ENCODE measurements at regions not wholly inside any gene's neighbourhood (a gene's known extent, or its start where the extent isn't known, plus 50 kb on each side); places are given as distances from the start of the nearest gene placed in this dataset.
"Not testable (repeated sequence)": the region's sequence is repeated elsewhere in the genome, so short reads cannot be mapped to it uniquely, and the experiment has no call there.

DNA sequence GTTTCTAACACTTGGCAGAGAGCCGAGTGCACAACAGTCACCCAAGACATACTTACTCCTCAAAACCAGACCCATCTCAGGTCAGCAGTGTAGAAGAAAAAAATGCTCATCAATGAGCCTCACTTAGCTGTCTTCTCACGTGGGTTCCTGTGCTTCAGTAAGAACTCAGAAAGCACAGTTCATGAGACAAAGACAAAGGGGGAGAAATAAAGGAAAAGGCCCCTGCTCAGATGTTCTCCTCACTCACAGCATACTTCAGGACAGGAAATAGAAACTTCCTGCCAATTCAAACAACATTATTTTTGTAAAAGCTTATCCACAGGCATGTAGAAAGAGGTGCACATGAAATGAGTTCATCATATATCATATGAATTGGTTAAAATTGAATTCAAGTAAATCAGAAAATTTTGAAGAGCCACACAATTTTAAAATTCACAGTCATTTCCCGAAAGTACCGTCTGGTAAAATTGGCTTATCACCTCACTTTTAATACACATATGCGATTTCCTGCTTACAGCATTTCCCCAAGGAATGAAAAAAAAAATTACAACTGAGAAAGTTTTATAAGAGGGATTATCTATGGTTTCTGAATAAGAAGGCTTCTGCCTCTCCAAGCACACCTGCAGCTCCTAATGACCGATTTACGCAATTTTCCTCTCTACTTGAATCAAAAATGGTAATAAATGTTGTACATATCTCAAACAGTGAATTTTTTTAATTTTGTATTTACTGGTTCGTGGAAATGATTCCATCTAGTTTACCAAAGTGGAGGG is 328.3 kb downstream of the TMEM167A start:
- no peak for DNase-seq

DNA sequence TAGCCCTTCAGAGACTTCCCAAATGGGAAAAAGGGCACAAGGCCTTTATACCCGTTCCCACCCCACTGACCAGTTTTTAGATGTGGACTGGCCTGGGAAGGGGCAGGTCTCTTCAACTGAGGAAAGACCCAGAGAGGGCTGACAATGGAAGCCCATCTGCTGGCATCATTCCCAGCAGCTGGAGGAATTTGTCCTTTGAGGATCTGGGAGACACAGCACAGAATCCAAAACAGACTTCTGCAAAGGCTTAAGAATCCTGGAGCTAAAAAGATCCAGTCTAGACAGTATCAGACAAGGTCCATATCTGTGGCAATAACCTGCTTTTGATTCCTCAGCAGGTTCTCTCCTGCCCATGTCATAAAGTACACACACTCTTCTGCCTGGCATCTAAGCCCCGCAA is 329.2 kb downstream of the TMEM167A start:
- DNase-seq, result no peak

DNA sequence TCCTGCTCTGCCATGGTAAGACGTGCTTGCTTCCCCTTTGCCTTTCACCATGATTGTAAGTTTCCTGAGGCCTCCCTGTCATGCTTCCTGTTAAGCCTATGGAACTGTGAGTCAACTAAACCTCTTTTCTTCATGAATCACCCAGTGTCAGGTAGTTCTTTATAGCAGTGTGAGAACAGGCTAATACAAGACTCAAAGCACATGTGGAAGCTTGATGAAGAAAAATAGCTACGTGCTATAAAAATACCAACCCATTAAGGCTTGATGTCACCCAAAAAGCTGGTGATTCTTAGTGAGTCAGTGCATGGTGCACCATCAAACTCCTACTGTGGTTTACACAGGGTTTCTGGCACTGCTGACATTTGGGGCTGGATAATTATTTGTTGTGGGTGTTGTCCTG is 332.2 kb downstream of the TMEM167A start:
- DNase-seq, result no peak

DNA sequence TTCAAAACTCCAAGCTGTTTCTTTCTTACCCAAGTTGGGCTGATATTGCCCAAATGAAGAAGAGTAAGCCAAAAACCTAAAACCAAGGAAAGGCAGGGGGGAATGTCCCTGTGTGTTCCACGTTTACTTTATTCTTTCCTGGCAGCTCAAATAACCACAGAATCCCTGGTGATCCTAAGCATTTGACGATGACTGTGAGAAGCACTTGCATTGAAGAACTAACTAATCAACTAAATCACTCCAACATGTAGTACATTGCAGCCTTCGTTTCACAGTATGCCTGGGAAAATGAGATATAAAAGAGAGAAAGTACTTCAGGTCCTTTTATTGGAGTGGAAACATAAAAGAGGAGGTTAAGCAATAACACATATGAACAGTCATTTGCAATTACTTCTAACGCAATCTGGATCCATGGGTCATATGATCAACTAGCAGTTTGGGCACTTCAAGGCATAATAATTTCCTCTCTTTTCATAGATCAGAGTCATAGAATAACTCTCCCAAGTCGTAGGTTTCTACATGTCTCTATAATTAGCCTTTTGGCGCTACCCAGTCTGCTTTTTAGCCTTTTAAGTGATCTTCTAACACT is 338.4 kb downstream of the TMEM167A start:
- no peak for DNase-seq

DNA sequence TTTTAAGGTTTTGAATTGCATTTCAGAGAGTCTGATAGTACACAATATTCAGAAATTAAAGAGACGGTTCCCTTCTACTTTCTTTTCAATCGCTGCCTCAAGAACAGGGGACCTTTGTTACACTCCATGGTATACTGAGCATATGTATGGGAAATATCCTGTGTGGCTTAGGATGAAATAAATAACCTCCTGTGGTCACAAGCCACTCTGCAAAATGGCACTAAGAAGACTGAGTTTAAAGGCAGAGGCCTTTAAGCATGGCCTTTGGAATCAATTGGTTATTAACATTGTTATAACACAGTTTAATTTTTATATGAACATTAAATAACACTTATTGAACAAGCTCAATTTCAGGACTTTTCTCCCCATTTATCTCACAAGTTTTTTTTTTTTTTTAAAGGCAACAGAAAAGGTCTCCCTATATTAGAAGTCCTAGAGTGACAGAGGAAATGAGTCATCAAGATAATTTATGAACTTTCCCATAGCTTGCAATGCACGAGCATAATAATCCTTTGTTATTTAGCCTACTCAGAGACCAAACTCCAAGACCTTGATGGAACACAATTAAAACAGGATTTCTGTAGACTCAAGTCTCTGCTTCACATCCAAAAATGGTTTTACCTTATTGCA is 341.9 kb downstream of the TMEM167A start:
- no peak for DNase-seq

DNA sequence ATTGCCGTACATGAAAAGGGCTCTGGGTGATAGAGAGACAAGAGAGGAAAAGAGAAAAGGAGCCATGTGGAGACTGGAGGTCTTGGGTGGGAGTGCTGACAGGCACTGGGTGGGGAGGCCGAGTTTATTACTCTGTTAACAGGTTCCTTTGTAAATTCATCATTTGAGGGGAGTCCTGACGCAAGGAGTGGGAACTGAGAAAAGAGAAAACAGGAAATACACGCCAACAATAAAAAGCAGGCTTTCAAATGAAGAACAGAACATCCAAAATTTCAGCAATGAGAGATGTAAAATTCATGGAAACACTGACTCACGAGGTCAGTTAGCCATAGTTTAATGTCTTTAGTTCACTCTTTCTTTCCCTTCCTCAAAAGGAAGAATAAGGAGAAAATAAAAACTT is 342.8 kb downstream of the TMEM167A start:
- DNase-seq, result no peak

DNA sequence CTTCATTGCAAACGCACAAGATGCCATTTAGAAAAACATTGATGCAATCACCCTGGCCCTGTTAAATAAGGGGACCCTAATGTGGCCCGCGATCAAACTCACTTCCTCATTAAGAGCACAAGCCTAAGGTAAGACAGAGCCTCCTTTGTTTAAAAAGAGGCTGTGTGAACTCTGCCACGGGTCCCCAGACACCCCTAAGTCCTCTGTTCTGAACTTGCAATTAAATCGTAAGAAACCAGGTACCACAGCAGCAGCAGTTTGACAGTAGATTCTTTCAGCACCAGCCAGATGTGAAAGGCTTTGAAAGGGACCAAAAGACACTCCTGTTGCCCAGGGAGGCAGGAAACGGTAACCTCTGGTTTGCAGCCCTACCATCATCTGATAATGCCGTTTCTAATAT is 346.3 kb downstream of the TMEM167A start:
- no peak for DNase-seq

DNA sequence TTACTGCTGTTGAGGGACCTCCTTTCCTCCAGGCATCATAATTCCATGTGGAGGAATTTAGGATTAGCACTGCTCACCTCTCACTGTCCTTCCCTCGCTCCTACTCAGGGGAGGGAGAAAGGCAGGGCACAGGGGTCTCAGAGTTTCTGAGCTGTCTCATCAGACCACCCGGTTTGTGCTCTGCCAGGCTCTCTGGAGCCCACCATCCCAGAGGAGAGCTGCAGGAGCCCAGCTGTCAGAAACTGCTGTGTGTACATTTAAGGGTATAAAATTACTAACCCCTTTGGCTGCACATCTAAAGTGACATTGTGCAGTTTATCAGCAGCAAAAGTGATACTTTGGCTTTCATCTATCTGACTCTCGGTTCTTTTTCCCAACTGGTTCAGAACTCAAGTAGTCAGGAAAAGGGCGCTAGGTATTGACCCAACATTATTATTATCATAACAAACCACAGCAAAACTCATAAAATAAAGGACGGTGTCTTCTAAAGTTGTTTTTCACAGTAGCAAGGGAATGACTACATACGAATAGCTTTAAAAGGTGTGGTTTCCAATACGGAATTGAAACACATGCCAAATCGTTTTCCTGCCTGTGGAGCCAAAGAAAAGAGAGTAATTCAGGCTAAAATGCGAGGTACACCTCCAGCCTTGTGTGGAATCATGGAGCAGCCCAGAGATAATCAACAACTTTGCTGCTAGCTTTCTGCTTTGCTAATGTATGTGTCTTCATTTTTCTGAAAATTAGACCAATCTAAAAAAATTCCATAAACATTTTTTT is 348.1 kb downstream of the TMEM167A start:
- no peak for DNase-seq

DNA sequence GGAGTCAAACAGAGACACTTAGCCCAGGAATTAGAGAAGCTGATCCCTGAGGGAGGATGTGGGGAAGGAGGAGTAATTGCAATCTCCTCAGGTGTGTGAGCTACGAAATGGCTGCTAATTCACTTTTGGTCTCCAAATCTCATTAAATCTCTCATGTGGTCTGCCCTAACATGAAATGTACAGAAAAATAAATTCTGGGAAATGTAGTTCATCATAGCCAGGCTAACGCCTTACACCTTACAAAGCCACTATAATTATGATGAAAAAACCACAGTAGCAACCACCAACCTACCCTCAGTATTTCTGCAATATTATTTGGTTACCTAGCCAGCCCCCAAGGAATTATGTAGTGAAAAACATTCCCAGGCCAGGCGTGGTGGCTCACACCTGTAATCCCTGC is 354.0 kb downstream of the TMEM167A start:
- no peak for DNase-seq

DNA sequence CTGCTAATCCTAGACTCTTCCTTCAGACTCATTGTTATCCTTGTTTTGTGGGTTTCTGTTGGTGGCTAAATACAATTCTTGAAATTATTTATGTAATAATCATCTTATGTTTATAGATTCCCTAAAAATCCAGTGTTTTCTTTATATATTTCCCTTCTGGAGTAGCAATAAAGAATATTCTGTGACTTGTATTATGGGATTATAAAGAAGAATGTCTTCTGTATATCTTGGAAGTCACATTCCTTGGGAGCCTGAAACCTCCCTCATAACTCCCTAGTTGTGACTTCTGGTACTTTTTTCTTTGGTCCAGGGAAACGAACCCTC is 356.1 kb downstream of the TMEM167A start:
- no peak for DNase-seq

DNA sequence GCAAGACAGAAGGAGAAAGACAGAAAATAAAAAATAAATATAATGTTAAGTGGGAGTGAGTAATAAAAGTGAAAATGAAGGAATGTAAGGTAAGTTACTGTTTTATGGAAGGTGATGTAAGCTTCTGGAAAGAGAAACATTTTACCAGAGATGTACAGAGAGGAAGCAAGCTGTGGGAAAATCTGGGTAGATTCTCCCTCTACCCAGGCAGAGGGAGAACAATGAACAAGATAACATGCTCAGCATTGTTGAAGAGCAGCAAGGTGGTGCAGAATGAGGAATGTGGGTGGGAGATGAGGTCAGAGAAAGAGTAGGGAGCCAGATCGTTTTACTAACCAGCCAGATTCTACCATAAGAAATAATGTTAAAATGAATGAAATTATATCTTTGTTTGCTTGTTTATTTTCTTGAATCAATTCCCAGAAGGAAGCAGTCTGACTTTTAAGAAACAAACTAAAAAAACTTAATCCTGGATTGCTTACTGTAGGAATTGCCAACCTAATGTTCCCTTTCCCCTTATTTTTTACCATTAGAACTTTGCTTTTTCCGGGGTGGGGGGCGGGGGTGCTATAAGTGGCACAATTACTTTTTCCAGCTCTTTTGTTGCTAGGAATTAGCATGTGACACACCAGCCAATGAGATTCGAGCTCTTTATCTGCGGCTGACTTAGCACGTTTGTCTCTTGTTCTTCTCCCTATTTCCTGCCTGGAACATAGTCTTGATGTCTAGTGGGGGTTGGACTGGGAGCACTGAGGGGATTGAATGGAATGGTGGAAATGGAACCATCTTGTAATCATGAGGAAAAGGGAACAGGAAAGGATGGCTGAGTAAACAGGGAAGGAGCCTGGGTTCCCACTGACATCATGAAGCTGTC is 356.7 kb downstream of the TMEM167A start:
- DNase-seq, result no peak

DNA sequence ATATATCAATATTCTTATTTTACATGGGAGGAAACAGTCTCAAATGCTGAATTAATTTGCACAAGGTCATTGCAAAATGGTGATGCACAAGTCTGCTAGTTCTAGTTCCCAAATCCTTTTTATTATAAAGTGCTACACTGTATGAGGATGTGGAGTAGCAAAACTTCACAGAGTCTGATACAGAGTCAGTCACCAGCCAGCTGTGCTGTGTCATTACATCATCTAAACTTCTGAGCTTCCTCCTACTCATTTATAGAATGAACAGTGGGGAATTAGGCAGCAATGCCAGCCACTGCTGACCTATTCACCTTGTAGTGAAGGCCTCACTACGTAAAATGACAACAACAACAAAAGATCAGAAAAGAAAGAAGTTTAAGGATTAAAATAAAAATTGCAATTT is 357.8 kb downstream of the TMEM167A start:
- no peak for DNase-seq

DNA sequence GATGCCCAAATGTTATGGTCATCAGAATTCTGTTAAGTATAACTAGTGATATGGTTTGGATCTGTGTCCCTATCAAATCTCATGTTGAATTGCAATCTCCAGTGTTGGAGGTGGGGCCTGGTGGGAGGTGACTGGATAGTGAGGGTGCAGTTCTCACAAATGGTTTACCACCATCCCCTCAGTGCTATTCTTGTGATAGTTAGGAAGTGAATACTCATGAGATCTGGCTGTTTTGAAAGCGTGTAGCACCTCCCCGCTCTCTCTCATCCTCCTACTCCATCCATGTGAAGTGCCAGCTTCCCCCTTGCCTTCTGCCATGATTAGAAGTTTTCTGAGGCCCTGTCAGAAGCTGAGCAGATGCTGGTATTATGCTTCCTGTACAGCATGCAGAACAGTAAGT is 359.5 kb downstream of the TMEM167A start:
- DNase-seq, result no peak

DNA sequence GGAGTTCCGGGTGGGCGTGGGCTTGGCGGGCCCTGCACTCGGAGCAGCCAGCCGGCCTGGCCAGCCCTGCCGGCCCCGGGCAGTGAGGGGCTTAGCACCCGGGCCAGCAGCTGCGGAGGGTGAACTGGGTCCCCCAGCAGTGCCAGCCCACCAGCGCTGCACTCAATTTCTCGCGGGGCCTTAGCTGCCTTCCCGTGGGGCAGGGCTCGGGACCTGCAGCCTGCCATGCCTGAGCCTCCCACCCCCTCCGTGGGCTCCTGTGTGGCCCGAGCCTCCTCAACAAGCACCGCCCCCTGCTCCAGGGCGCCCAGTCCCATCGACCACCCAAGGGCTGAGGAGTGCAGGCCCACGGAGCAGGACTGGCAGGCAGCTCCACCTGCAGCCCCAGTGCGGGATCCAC is 362.5 kb downstream of the TMEM167A start:
- DNase-seq, result not testable (repeated sequence)

DNA sequence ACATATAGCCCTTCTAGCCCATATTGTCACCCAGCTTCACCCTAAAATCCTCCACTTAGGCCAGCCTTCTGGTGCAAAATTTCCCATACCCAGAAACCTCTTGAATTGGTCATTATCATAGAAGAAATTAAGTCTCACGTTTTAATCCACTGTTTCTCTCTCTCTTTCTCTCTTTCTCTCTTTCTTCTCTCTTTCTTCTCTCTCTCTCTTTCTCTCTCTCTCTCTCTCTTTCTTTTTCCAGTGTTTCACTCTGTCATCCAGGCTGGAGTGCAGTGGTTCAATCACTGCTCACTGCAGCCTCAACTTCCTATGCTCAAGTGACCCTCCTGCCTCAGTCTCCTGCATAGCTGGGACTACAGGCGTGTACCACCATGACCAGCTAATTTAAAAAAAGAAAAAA is 363.4 kb downstream of the TMEM167A start:
- no peak for DNase-seq

DNA sequence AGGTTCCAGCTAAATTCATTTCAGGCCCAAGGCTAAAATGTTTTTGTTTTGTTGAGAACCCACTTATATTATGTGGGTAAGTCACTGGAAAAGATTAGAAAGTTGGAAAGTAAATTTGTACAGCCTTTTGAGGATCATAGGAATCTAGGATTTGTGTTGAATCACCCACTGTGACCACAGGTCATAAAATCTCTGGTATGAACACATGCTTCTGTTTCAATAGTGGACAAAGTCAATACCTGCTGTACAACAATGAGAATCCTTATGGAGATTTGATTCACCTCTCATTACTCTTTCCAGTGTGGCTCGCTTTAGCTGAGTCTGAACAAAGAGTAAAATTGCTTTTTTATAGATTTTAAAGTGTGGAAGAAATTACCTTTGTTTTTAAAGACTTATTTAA is 369.5 kb downstream of the TMEM167A start:
- no peak for DNase-seq

DNA sequence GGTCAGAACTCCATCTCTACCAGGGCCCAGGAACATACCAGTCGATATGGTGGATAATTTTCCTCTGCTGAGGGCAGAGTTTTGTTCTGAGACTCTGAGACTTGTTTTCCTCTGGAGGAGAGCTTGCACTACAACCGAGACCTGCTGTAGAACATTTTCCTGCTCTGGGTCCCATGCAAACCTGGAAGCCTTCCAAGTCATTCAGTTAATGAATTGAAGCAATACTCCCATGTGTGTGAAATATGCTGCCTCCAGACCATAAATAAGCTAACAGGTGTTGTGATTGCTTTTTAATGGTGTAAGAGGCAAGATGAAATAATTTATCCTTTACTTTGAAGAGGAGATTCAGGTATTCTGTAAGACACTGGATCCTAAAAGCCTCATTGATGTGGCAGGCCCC is 372.8 kb downstream of the TMEM167A start:
- no peak for DNase-seq

DNA sequence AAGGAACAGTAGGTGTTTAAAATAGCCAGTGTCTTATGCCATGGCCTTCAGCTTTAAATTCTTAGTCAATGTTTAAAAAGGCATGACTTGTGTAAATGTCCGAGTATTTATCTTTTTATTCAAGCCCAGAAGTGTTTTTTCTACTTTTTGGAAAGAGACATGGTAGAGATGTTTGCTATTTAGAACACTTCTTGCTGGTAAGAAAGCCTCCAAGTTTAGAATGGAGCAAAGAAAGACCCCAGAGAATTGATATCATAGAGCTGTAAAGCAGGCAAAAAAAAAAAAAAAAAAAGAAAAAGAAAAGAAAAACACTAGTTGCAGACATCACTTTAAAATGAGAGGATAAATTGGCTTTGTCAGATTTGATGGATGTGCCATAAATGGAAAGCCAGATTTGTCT is 375.1 kb downstream of the TMEM167A start:
- DNase-seq, result no peak

DNA sequence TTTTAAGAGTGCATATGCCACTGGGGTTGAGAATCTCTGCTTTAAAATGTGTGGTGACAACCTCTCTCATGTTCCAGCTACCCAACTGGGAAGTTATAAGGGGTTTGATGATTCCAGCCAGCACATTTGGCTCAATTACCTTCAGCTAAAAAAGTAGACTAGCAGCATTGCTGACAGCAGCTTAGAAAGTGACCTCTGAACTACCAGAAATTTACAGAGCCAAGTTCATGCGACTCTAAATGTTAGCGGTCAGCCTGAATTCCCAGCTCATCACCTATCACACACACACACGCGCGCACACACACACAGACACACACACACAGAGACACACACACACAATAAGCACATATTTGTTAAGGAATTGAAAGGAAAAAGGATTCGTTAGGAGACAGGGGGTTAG is 377.5 kb downstream of the TMEM167A start:
- DNase-seq, result no peak

DNA sequence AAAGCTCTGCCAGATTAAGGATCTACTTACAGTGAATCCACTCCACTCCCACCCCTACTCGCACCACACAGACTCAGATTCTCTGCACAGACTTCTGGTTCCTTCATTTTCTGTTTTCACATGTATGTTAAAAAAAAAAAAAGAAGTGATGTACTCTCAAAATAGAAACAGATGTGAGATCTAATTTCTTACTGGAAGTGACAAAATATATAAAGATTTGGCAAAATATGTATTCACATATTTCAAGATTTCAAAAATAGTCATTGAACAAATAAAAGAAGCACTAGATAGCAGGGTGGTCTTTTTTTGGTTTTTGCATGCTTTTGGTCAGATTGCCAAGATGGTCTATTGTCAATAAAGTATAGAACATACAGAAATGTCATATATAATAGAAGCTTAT is 379.2 kb downstream of the TMEM167A start:
- no peak for DNase-seq

DNA sequence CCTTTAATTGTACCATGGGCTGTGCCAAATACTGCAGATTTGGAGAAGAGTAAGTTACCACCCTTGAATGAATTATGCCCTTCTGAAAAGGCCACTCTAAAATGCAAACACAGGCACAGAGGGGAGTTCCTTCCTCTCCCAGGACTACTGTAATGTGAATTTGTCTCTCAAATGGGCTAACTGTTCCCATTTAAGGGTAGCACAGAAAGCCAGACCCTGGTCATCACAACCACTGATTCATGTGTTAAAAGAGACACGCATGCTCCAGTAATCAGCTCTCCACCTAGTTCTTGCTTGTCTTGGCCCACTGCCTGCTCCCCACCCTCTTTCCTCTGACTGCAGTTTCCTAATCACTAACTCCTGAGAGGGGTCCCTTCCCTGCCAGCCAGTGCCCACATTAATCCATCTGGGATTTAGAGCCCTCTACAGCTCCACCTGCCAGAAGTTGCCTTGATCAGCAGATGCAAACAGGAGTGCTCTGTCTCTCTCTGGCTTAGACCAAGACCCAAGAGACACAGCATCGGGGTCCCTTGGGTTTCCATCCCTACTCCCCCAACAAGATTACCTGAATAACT is 382.4 kb downstream of the TMEM167A start:
- DNase-seq, result no peak

DNA sequence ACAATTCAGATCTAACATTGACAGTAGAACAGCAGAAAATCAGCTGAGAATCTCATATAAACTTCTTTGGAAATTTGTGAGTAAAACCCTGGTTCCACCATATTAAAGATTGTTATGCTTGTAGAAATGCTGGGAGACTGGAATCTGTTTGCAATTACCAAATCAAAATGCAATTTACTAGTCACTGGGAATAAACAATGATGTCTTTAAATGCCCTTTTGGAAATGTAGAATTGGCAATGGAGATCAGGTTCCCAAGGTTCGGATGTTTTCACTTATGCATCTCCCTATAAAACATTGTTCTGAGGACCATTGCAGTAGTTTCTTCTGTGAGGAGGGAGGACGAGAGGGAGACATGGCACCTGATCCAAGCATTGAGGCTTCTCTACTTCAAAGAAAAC is 384.4 kb downstream of the TMEM167A start:
- no peak for DNase-seq

Measured in cerebellar nuclear complex (tissue), 1 donor.